ENCODE measurements at regions not wholly inside any gene's neighbourhood (a gene's known extent, or its start where the extent isn't known, plus 50 kb on each side); places are given as distances from the start of the nearest gene placed in this dataset.

DNA sequence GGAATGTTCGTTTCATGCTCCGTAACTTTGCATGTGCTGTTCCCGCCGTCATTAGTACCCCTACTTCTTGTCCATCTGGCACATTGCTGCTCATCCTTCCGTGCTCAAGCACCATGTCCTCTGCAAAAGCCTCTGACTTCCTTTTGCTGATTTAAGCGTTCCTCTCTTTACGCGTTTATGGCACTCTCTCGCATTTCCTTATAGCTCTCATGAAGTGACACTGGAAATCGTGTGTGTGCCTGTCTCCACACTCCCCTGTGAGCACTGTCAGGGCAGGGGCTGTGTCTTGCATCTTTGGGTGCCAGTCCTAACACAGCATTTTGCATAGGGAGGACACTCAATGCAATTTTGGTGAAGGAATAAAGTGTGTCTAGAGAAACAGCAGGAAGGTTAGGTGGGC is 210.6 kb upstream of the FAT1 start:
- Histone ChIP-seq H3K4me1 (peaks cover 27 to 55% (median 48%) of the 10 kb centered on the region in 10 experiments), H3K27ac (peak overlapping the region in 2 of 11 experiments; percentile 1 to 15; a peak in 2 of 22 replicates), H4K20me1 (no peaks in the 10 kb centered on the region), H3K36me3 (no peaks in the 10 kb centered on the region), H3K27me3 (no peaks in the 10 kb centered on the region), H3K4me3 (no peak overlapping the region), H3K9ac (no peak overlapping the region), H3K4me2 (peak overlapping the region; percentile 39 to 74 (median 54)), H3K9me3 (replicated peaks in 1 of 11) (peaks cover 14 to 20% (median 19%) of the 10 kb centered on the region in 11 experiments; a peak in 21 of 22 replicates)
- no peak for TF ChIP-seq Cebpa-rat (IDR thresholded peaks at IDR 0.05)

GRCh38 chr4:186934841-186935443 is 211.3 kb upstream of the FAT1 start:
- no peaks in the 10 kb centered on the region for H3K27me3 ChIP-seq
- no peak for TF ChIP-seq Cebpa-rat (IDR thresholded peaks at IDR 0.05)
- no peaks in the 10 kb centered on the region for H3K36me3 ChIP-seq
- H3K9me3 ChIP-seq (replicated peaks in 1 of 11): peaks cover 11 to 17% (median 12%) of the 10 kb centered on the region in 11 experiments; a peak in 21 of 22 replicates
- peak overlapping the region; percentile 39 to 74 (median 54); a peak in 20 of 22 replicates for H3K4me2 ChIP-seq
- no peak overlapping the region for H3K27ac ChIP-seq
- H3K4me1 ChIP-seq: peaks cover 32 to 62% (median 55%) of the 10 kb centered on the region in 10 experiments
- H4K20me1 ChIP-seq: no peaks in the 10 kb centered on the region
- no peak overlapping the region for H3K9ac ChIP-seq
- H3K4me3 ChIP-seq: no peak overlapping the region

DNA sequence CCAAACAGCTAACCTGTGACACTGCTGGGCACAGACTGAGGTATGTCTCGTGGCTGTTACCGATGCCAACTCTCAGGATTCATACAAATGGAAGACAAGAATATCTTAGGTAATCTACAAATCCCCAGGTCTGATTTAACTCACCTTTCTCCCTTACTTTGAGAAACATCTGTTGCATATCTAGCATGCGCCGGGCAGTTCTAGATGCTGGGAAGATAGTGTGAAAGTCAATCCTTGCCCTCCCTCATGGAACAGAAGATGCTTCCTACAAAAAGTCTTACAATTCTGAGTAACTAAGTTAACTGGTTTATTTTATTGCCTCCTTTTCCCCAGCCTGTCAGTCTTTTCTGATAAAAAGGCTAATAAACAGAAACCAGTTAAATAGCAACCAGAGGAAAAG is 212.2 kb upstream of the FAT1 start:
- no peak for TF ChIP-seq Cebpa-rat (IDR thresholded peaks at IDR 0.05)
- H3K9me3 ChIP-seq (replicated peaks in 1 of 11): peaks cover under 1 to 7% (median 3%) of the 10 kb centered on the region in 11 experiments; a peak in 16 of 22 replicates
- no peaks in the 10 kb centered on the region for H3K27me3 ChIP-seq
- no peak overlapping the region for H3K4me3 ChIP-seq
- H3K36me3 ChIP-seq: no peaks in the 10 kb centered on the region
- H3K9ac ChIP-seq: no peak overlapping the region
- H3K4me1 ChIP-seq: peaks cover 40 to 68% (median 63%) of the 10 kb centered on the region in 10 experiments
- H4K20me1 ChIP-seq: no peaks in the 10 kb centered on the region
- no peak overlapping the region for H3K27ac ChIP-seq
- H3K4me2 ChIP-seq: no peak overlapping the region

- H3K36me3 ChIP-seq: no peaks in the 10 kb centered on the region
- peaks cover 0 to 4% (median 0%) of the 10 kb centered on the region in 11 experiments; a peak in 2 of 22 replicates for H3K9me3 ChIP-seq (replicated peaks in 1 of 11)
- no peaks in the 10 kb centered on the region for H3K27me3 ChIP-seq
- no peaks in the 10 kb centered on the region for H4K20me1 ChIP-seq
- peaks cover 41 to 76% (median 66%) of the 10 kb centered on the region in 10 experiments for H3K4me1 ChIP-seq
- H3K4me2 ChIP-seq: peak overlapping the region in 3 of 11 experiments; percentile 1 to 33 (median 23); a peak in 4 of 22 replicates
- no peak overlapping the region for H3K9ac ChIP-seq
- no peak for TF ChIP-seq Cebpa-rat (IDR thresholded peaks at IDR 0.05)
- H3K4me3 ChIP-seq: no peak overlapping the region
- peak overlapping the region in 2 of 11 experiments; percentile 31 to 33; a peak in 2 of 22 replicates for H3K27ac ChIP-seq
Observed at GRCh38 chr4:186936496-186937375, 213.1 kb upstream of the FAT1 start.

- H3K4me1 ChIP-seq: peaks cover 39 to 78% (median 69%) of the 10 kb centered on the region in 10 experiments
- H3K27me3 ChIP-seq: no peaks in the 10 kb centered on the region
- H3K4me2 ChIP-seq: peak overlapping the region in 10 of 11 experiments; percentile 37 to 76 (median 69); a peak in 21 of 22 replicates
- H3K27ac ChIP-seq: peak overlapping the region in 3 of 11 experiments; percentile 2 to 77 (median 50); a peak in 3 of 22 replicates
- H3K9me3 ChIP-seq (replicated peaks in 1 of 11): no peaks in the 10 kb centered on the region; a peak in 1 of 22 replicates
- no peak overlapping the region for H3K4me3 ChIP-seq
- no peak for TF ChIP-seq Cebpa-rat (IDR thresholded peaks at IDR 0.05)
- no peaks in the 10 kb centered on the region for H4K20me1 ChIP-seq
- no peaks in the 10 kb centered on the region for H3K36me3 ChIP-seq
- peak overlapping the region in 1 of 11 experiments; percentile 15; a peak in 1 of 22 replicates for H3K9ac ChIP-seq
Observed at GRCh38 chr4:186939226-186939625, 215.6 kb upstream of the FAT1 start.

DNA sequence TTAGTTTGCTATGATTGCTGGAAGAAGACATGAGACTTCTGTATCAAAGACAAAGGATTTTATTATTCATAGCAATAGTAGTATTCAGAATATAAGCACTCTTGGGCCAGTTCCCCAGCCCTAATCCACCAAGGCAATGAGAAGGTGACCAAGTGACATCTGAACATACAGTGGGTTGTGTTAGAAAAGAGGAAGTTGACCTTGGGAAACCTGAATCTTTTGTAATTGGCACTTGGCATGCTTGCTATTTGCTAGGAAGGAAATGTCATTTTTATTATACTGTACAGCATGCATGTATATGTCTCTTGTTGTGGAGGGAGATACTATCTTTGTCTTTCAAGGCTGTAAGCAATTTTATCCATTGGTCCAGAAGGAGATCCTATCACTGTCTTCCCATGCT is 216.1 kb upstream of the FAT1 start:
- Histone ChIP-seq H3K4me2 (peak overlapping the region; percentile 16 to 79 (median 70); a peak in 20 of 22 replicates), H3K9ac (no peak overlapping the region), H3K9me3 (replicated peaks in 1 of 11) (no peaks in the 10 kb centered on the region; a peak in 1 of 22 replicates), H3K4me1 (peaks cover 34 to 78% (median 66%) of the 10 kb centered on the region in 10 experiments), H3K4me3 (no peak overlapping the region), H3K27ac (peak overlapping the region in 1 of 11 experiments; percentile 77; a peak in 1 of 22 replicates), H3K27me3 (no peaks in the 10 kb centered on the region), H3K36me3 (no peaks in the 10 kb centered on the region), H4K20me1 (no peaks in the 10 kb centered on the region)
- TF ChIP-seq Cebpa-rat (IDR thresholded peaks at IDR 0.05): no peak

DNA sequence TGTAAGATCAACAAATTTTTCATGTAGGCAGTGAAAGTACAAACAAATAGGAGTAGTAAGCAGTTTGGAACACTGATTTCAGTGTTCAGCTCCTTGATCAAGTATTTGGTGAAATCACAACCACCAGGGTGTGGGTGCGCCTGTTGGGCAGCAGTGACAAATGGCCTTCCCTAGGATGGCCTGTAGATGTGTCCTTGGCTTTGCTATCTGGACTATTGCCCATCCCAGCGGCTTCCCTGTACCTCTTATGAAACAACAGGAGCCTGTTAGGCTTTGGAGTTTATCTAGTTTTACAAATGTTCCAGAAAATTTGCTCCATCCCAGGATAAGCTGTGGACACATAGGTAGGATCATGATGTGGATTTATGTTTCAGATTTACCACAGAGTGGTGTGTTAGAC is 216.8 kb upstream of the FAT1 start:
- Histone ChIP-seq H4K20me1 (no peaks in the 10 kb centered on the region), H3K4me1 (peaks cover 33 to 82% (median 64%) of the 10 kb centered on the region in 10 experiments), H3K4me3 (no peak overlapping the region), H3K9me3 (replicated peaks in 1 of 11) (no peaks in the 10 kb centered on the region; a peak in 1 of 22 replicates), H3K27ac (peak overlapping the region in 2 of 11 experiments; percentile 38 to 77; a peak in 3 of 22 replicates), H3K4me2 (peak overlapping the region in 8 of 11 experiments; percentile 7 to 87 (median 78); a peak in 12 of 22 replicates), H3K36me3 (no peaks in the 10 kb centered on the region), H3K27me3 (no peaks in the 10 kb centered on the region), H3K9ac (no peak overlapping the region)
- no peak for TF ChIP-seq Cebpa-rat (IDR thresholded peaks at IDR 0.05)

DNA sequence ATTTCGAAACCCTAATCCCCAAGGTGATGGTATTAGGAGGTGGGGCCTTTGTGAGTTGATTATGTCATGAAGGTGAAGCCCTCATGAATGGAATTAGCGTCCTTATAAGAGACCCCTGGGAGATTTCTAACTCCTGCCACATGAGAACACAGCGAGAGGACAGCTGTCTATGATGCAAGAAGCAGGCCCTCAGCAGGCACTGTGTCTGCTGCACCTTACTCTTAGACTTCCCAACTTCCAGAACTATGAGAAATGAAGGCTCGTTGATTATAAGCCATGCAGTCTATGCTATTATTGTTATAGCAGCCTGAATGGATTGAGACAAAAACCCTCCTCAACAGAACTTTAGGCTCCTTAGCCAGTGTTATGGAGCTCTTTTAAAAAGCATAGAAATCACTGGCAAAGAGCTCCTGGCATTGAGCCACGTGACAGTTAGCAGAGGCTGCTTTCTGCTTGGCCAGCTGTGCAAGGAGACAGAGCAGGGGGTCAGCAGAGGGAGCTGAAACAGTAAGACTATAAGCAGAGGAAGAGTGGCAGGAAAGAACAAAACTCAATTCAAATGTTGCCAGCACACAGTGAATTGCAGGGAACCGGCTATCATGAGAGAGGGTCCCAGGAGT is 219.2 kb upstream of the FAT1 start:
- Histone ChIP-seq H3K4me2 (peak overlapping the region; percentile 16 to 87 (median 74); a peak in 20 of 22 replicates), H3K27ac (peak overlapping the region in 5 of 11 experiments; percentile 16 to 77 (median 56); a peak in 8 of 22 replicates)
- TF ChIP-seq Cebpa-rat (IDR thresholded peaks at IDR 0.05): peak in 2 of 11 experiments; percentile 55 to 76; a peak in 2 of 22 replicates

More for the DNA sequence above, 219.2 kb upstream of the FAT1 start:
- Histone ChIP-seq H3K9ac (peak overlapping the region in 4 of 11 experiments; percentile 32 to 59 (median 46); a peak in 7 of 22 replicates), H3K9me3 (replicated peaks in 1 of 11) (no peaks in the 10 kb centered on the region; a peak in 1 of 22 replicates), H3K27me3 (no peaks in the 10 kb centered on the region), H4K20me1 (no peaks in the 10 kb centered on the region), H3K4me3 (peak overlapping the region in 3 of 10 experiments; percentile 2 to 27 (median 7); a peak in 2 of 20 replicates), H3K4me1 (peaks cover 22 to 94% (median 63%) of the 10 kb centered on the region in 10 experiments), H3K36me3 (no peaks in the 10 kb centered on the region)

Data from BLaER1 treated with 17β-estradiol and CSF1 and Interleukin-3, amounts not matched to agents 10 nM and 100 nM (cell line).